Fibroblast of lung (primary cell): ENCODE measurements at regions not wholly inside any gene's neighbourhood (a gene's known extent, or its start where the extent isn't known, plus 50 kb on each side); places are given as distances from the start of the nearest gene placed in this dataset.

ENCODE experiments used
- DNase-seq, 2 donors: peaks; one replicate each; pipeline versions ENCODE4 v3.0.0 to v3.0.0-alpha.2; 2010; ENCODE audit warnings: low read depth in 2 of 2
- H2AFZ ChIP-seq: 2 replicates; pipeline ENCODE4 v1.5.1; 2012; ENCODE audit warnings: low read length, control low read depth, inconsistent platforms
- H3K27ac ChIP-seq: 2 replicates; pipeline ENCODE4 v1.5.1; 2011; ENCODE audit warnings: low read length, control low read depth; ENCODE audit not compliant: insufficient read depth
- H3K27me3 ChIP-seq: 2 replicates; pipeline ENCODE4 v1.5.1; 2011; ENCODE audit warnings: mild to moderate bottlenecking, low read length; ENCODE audit not compliant: control insufficient read depth, insufficient read depth
- H3K36me3 ChIP-seq: 2 replicates; pipeline ENCODE4 v1.5.1; 2011; ENCODE audit warnings: low read length; ENCODE audit not compliant: control insufficient read depth, insufficient read depth
- H3K4me1 ChIP-seq: 2 replicates; pipeline ENCODE4 v1.5.1; 2011; ENCODE audit warnings: low read length; ENCODE audit not compliant: control insufficient read depth, insufficient read depth; ENCODE audit errors: extremely low read depth
- H3K4me2 ChIP-seq: 2 replicates; pipeline ENCODE4 v1.5.1; 2011; ENCODE audit warnings: low read length, control low read depth; ENCODE audit not compliant: insufficient read depth; ENCODE audit errors: extremely low read depth
- H3K4me3 ChIP-seq, 4 experiments: fragments of 200-600 bp in 1 of 4; sonication (generic) in 1 of 4; replicated peaks in 1 of 4; 2 replicates each; pipeline ENCODE4 v1.5.1; 2011 to 2016; ENCODE audit warnings: low read length in 4 of 4, low read depth in 3 of 4, mild to moderate bottlenecking in 3 of 4, control low read depth in 2 of 4, inconsistent platforms in 1 of 4, mixed read lengths in 1 of 4; ENCODE audit not compliant: insufficient read depth in 1 of 4; ENCODE audit errors: control extremely low read depth in 1 of 4
- H3K79me2 ChIP-seq: 2 replicates; pipeline ENCODE4 v1.5.1; 2012; ENCODE audit warnings: mild to moderate bottlenecking, low read length, inconsistent platforms; ENCODE audit not compliant: control insufficient read depth, insufficient read depth
- H3K9ac ChIP-seq: 2 replicates; pipeline ENCODE4 v1.5.1; 2011; ENCODE audit warnings: mild to moderate bottlenecking, low read length, control low read depth; ENCODE audit not compliant: insufficient read depth
- H3K9me3 ChIP-seq: 2 replicates; pipeline ENCODE4 v1.5.1; 2012; ENCODE audit warnings: low read depth, low read length; ENCODE audit not compliant: control insufficient read depth, insufficient read depth
- H4K20me1 ChIP-seq: 2 replicates; pipeline ENCODE4 v1.5.1; 2011; ENCODE audit warnings: low read length; ENCODE audit not compliant: control insufficient read depth, insufficient read depth; ENCODE audit errors: extremely low read depth
- CTCF ChIP-seq, 2 donors: IDR thresholded peaks in 1 of 2; conservative IDR thresholded peaks in 1 of 2; 1 replicate in 1 of 2; 2 replicates in 1 of 2; pipeline ENCODE4 v1.5.1; 2011 to 2012; ENCODE audit warnings: low read length in 2 of 2, control low read depth in 1 of 2, inconsistent platforms in 1 of 2, low read depth in 1 of 2, mild to moderate bottlenecking in 1 of 2
- EZH2 ChIP-seq: IDR thresholded peaks from 2 replicates; pipeline ENCODE4 v1.5.1; 2012; ENCODE audit warnings: low read length, control low read depth, mild to moderate bottlenecking; ENCODE audit errors: missing control alignments

GRCh38 chr1:111063595-111063994, 76.3 kb downstream of the DRAM2 start:
- H2AFZ ChIP-seq: no peak overlapping the region
- no peaks in the 10 kb centered on the region for H4K20me1 ChIP-seq
- no peaks in the 10 kb centered on the region for H3K36me3 ChIP-seq
- H3K27ac ChIP-seq: no peak overlapping the region
- DNase-seq: no peak
- no peaks in the 10 kb centered on the region for H3K79me2 ChIP-seq
- H3K4me1 ChIP-seq: no peaks in the 10 kb centered on the region
- no peak overlapping the region for H3K4me3 ChIP-seq
- no peak for TF ChIP-seq EZH2
- TF ChIP-seq CTCF (conservative IDR thresholded peaks at IDR 0.05 in 1 of 2, IDR thresholded peaks at IDR 0.05 in 1 of 2; ENCODE audit: low read depth in 1 of 2, low read length in 2 of 2): no peak
- no peak overlapping the region for H3K9ac ChIP-seq
- H3K4me2 ChIP-seq: no peak overlapping the region
- no peaks in the 10 kb centered on the region for H3K9me3 ChIP-seq
- no peaks in the 10 kb centered on the region for H3K27me3 ChIP-seq

GRCh38 chr1:111062624-111063023, 77.3 kb downstream of the DRAM2 start:
- TF ChIP-seq EZH2 (no peak), CTCF (conservative IDR thresholded peaks at IDR 0.05 in 1 of 2, IDR thresholded peaks at IDR 0.05 in 1 of 2; ENCODE audit: low read depth in 1 of 2, low read length in 2 of 2) (no peak)
- Histone ChIP-seq H3K9me3 (no peaks in the 10 kb centered on the region), H2AFZ (no peak overlapping the region), H4K20me1 (no peaks in the 10 kb centered on the region), H3K4me3 (no peak overlapping the region), H3K9ac (no peak overlapping the region), H3K4me1 (no peaks in the 10 kb centered on the region), H3K27ac (no peak overlapping the region), H3K79me2 (no peaks in the 10 kb centered on the region), H3K36me3 (no peaks in the 10 kb centered on the region), H3K27me3 (no peaks in the 10 kb centered on the region), H3K4me2 (no peak overlapping the region)
- DNase-seq: no peak

GRCh38 chr1:111062081-111062480, 77.8 kb downstream of the DRAM2 start:
- H3K27me3 ChIP-seq: no peaks in the 10 kb centered on the region
- TF ChIP-seq EZH2: no peak
- no peak for TF ChIP-seq CTCF (conservative IDR thresholded peaks at IDR 0.05 in 1 of 2, IDR thresholded peaks at IDR 0.05 in 1 of 2; ENCODE audit: low read depth in 1 of 2, low read length in 2 of 2)
- H2AFZ ChIP-seq: no peak overlapping the region
- H3K4me1 ChIP-seq: no peaks in the 10 kb centered on the region
- H3K79me2 ChIP-seq: no peaks in the 10 kb centered on the region
- no peaks in the 10 kb centered on the region for H3K9me3 ChIP-seq
- no peak overlapping the region for H3K9ac ChIP-seq
- H3K4me2 ChIP-seq: no peak overlapping the region
- no peak overlapping the region for H3K27ac ChIP-seq
- no peak overlapping the region for H3K4me3 ChIP-seq
- no peak for DNase-seq
- H3K36me3 ChIP-seq: no peaks in the 10 kb centered on the region
- no peaks in the 10 kb centered on the region for H4K20me1 ChIP-seq
